NB4 (cell line): ENCODE measurements at regions not wholly inside any gene's neighbourhood (a gene's known extent, or its start where the extent isn't known, plus 50 kb on each side); places are given as distances from the start of the nearest gene placed in this dataset.

Source experiments
- MYC ChIP-seq: IDR thresholded peaks from 2 replicates; pipeline ENCODE4 v1.6.1; 2011; ENCODE audit warnings: low read depth, low read length
- POLR2A ChIP-seq: IDR thresholded peaks from 2 replicates; pipeline ENCODE4 v1.6.1; 2011; ENCODE audit warnings: mild to moderate bottlenecking; ENCODE audit not compliant: insufficient read length; ENCODE audit errors: extremely low read depth
- TF ChIP-seq, protein P1 (sequence below): IDR thresholded peaks from 2 replicates; pipeline ENCODE4 v1.6.1; 2011; ENCODE audit warnings: low read depth, low read length
- TF ChIP-seq, protein P2 (sequence below): IDR thresholded peaks from one replicate; pipeline ENCODE4 v1.5.1; 2012; ENCODE audit warnings: low read depth, low read length

DNA sequence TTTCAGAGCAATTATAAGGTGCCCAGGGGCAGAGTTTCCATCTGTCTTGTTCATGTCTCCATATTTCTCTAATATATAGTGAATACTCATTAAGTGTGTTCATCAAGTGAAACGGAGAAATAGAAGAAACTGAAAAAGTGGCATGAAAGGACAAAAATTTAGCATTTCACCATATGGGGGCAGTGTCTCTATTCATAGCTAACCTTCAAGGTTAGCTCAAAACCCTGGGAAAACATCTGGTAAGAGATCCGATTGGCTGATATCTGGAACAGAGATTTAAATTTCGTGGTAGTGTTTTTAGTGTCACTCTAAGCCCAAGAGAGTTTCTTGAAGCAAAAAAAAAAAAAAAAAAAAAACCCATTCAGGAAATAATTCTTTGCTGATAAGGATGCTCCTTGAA is 367.5 kb downstream of the DAD1 start:
- TF ChIP-seq, protein P1, sequence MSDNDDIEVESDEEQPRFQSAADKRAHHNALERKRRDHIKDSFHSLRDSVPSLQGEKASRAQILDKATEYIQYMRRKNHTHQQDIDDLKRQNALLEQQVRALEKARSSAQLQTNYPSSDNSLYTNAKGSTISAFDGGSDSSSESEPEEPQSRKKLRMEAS = no peak
- TF ChIP-seq, protein P2, sequence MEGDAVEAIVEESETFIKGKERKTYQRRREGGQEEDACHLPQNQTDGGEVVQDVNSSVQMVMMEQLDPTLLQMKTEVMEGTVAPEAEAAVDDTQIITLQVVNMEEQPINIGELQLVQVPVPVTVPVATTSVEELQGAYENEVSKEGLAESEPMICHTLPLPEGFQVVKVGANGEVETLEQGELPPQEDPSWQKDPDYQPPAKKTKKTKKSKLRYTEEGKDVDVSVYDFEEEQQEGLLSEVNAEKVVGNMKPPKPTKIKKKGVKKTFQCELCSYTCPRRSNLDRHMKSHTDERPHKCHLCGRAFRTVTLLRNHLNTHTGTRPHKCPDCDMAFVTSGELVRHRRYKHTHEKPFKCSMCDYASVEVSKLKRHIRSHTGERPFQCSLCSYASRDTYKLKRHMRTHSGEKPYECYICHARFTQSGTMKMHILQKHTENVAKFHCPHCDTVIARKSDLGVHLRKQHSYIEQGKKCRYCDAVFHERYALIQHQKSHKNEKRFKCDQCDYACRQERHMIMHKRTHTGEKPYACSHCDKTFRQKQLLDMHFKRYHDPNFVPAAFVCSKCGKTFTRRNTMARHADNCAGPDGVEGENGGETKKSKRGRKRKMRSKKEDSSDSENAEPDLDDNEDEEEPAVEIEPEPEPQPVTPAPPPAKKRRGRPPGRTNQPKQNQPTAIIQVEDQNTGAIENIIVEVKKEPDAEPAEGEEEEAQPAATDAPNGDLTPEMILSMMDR = peak; percentile 38
- TF ChIP-seq MYC = no peak
- no peak for TF ChIP-seq POLR2A
